HG03342 (cell line): ENCODE measurements at regions not wholly inside any gene's neighbourhood (a gene's known extent, or its start where the extent isn't known, plus 50 kb on each side); places are given as distances from the start of the nearest gene placed in this dataset.

ENCODE experiments used
- ATAC-seq: cut with Tn5 transposase; IDR thresholded peaks from one replicate; pipeline ENCODE4 v1.9.1; 2021; ENCODE audit warnings: mild to moderate bottlenecking, moderate library complexity; ENCODE audit not compliant: unreplicated experiment

GRCh38 chr18:78627551-78628346, 351.9 kb upstream of the SALL3 start:
- no peak for ATAC-seq

- no peak for ATAC-seq
Measured at GRCh38 chr18:78629426-78629825, 350.2 kb upstream of the SALL3 start.

GRCh38 chr18:78630356-78630755, 349.3 kb upstream of the SALL3 start:
- ATAC-seq, result no peak

- no peak for ATAC-seq
Measured at GRCh38 chr18:78630981-78631510, 348.6 kb upstream of the SALL3 start.

- ATAC-seq, result no peak
Measured at GRCh38 chr18:78632111-78632541, 347.5 kb upstream of the SALL3 start.

- ATAC-seq, result no peak
Measured at GRCh38 chr18:78634061-78634696, 345.4 kb upstream of the SALL3 start.

GRCh38 chr18:78635093-78635800, 344.4 kb upstream of the SALL3 start:
- ATAC-seq, result no peak

- no peak for ATAC-seq
Measured at GRCh38 chr18:78636260-78636659, 343.4 kb upstream of the SALL3 start.

GRCh38 chr18:78637442-78638402, 341.9 kb upstream of the SALL3 start:
- ATAC-seq, result no peak

GRCh38 chr18:78639006-78639950, 340.3 kb upstream of the SALL3 start:
- ATAC-seq, result no peak

GRCh38 chr18:78640246-78640995, 339.2 kb upstream of the SALL3 start:
- ATAC-seq, result no peak

- ATAC-seq, result no peak
Measured at GRCh38 chr18:78641689-78642231, 337.9 kb upstream of the SALL3 start.

- ATAC-seq, result no peak
Measured at GRCh38 chr18:78642296-78642951, 337.2 kb upstream of the SALL3 start.

- ATAC-seq, result no peak
Measured at GRCh38 chr18:78643004-78643403, 336.6 kb upstream of the SALL3 start.

GRCh38 chr18:78643981-78644380, 335.6 kb upstream of the SALL3 start:
- ATAC-seq, result no peak

GRCh38 chr18:78645216-78645615, 334.4 kb upstream of the SALL3 start:
- ATAC-seq, result no peak

GRCh38 chr18:78647018-78647417, 332.6 kb upstream of the SALL3 start:
- ATAC-seq, result no peak

- no peak for ATAC-seq
Measured at GRCh38 chr18:78649421-78649820, 330.2 kb upstream of the SALL3 start.
